Cerebellar cortex (tissue), 1 donor: ENCODE measurements at regions not wholly inside any gene's neighbourhood (a gene's known extent, or its start where the extent isn't known, plus 50 kb on each side); places are given as distances from the start of the nearest gene placed in this dataset.
"Not testable (repeated sequence)": the region's sequence is repeated elsewhere in the genome, so short reads cannot be mapped to it uniquely, and the experiment has no call there.

Experiments
- DNase-seq: peaks from one replicate; pipeline ENCODE4 v3.0.0-alpha.2; 2015; ENCODE audit warnings: low spot score

DNA sequence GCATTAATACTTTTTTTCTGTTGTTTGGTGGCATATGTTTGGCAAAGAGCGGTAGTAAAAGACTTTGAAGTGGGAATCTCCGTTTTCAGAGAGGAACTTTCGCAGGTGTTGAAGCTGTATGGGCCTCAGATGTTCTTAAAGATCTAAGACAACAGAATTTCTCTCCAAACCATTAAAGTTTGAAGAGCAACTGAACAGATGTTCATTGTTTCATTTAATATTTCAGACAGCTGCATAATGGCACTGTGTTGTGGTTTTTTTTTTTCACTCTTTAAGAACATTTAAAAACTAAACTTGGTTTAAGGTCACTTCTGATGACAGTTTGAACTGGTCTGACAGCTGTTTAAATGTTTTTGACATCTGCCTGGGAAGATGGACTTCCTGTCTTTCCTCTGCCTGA is 882.7 kb upstream of the PCDH10 start:
- no peak for DNase-seq

DNA sequence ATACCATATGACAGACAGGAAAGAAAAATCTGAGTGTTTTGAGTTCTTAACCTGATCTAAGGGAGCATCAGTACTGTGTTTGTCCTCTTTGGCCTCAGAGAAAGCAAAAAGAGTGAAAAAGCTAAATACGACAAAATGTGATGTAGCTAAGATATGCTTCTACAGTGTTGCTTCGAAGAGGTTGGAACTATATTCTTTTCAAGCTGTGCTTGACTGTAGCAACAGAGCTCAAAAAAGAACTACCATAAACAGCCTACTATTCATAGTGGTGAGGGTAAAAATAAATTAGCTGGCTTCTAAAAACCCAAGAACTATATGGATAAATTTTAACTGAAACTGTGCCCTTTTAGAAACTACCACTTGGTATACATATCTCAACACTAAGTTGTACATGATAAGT is 881.8 kb upstream of the PCDH10 start:
- no peak for DNase-seq

DNA sequence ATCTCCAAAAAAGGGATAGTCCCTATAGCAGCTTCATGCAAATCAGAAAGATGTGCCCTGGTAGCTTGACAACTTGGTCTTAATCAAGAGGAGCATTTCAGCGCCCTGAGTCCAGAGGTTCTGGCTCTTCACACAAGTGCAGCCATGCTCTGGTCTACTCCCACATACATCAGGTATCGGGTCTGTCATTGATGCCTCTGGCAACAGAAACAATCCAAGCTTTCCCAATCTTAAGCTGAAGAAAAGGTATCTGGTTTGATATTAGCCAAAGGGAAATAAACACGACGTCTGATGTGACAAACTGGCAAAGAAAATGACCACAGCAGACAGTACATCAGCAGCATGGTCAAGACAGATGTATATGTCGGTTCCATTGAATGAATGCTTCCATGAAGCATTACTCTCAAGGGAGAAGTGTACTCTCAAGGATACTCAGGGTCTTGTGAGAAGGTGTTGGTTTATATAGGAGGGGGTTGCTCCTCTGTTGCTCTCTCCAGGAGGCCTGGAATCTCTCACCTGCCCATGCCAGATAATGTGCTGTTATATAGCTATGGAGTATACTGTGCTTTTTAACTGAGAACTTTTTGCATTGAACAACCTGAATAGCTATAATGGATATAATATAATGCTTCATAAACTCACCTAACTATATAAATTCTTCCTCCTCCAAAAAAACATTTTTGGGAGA is 879.6 kb upstream of the PCDH10 start:
- DNase-seq: no peak

DNA sequence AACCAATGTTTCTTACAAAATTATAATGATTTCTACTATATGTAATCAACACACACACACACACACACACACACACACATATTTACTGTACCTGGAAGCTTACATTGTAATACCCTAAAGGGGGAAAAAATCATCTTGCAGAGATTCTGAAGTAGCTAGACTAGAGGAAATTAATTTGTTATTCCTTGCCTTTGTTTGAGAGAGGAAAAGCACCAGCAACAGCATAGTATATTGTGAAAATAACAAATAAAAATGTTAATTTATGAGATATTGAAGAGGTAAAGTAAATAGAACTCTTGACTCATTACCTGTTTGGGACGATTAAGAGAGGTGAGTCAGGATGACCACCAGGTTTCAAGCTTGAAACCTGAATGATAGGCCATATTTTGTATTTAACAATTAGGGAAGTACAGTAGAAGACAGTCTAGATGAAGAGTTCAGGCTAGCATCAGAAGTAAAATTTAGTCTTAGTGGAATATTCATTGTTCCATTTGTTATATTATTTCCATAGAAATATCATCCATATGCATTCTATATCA is 873.4 kb upstream of the PCDH10 start:
- no peak for DNase-seq

DNA sequence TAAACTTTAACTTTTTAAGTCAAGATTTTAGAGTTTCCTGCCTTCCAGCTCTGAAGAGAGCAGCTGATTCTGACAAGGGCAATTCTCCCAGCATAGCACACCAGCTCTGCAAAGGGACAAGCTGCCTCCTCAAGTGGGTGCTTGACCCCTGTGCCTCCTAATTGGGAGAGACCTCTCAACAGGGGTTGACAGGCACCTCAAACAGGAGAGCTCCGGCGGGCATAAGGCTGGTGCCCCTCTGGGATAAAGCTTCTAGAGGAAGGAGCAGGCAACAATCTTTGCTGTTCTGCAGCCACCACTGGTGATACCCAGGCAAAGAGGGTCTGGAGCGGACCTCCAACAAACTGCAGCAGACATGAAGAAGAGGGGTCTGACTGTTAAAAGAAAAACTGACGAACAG is 872.9 kb upstream of the PCDH10 start:
- no peak for DNase-seq

DNA sequence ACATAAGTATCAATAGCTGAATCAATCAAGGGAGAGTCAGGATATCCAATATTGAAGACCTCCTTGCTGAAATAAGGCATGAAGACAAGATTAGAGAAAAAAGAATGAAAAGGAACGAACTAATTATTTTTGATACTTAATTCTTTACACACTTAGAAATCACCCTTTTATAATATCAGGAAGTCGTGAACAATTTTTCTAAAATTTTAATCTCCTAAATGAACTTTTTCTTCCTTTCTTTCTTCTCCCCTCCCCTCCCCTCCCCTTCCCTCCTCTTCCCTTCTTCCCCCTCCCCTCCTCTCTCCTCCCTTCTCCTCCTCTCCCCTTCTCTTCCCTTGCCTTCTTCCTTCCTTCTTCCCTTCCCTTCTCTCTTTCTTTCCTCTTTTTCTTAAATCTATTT is 872.1 kb upstream of the PCDH10 start:
- DNase-seq: no peak

DNA sequence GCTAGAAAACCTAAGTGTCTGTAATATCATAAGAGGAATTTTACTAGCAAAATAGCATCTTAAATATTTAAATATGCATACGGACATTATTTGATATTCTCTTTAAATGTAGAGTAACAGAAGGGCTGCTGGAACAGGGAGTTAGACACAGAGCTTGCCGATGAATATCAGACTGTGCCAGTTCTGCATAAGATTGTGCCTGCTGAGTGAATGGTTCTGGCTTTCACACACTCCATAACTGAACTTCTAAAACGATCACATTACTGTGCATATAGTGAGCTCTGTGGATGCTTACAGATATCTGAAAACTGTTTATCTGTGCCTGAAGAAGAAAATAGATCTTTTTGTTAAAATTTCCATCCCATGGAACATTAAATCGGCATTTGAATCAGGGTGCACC is 867.4 kb upstream of the PCDH10 start:
- no peak for DNase-seq

DNA sequence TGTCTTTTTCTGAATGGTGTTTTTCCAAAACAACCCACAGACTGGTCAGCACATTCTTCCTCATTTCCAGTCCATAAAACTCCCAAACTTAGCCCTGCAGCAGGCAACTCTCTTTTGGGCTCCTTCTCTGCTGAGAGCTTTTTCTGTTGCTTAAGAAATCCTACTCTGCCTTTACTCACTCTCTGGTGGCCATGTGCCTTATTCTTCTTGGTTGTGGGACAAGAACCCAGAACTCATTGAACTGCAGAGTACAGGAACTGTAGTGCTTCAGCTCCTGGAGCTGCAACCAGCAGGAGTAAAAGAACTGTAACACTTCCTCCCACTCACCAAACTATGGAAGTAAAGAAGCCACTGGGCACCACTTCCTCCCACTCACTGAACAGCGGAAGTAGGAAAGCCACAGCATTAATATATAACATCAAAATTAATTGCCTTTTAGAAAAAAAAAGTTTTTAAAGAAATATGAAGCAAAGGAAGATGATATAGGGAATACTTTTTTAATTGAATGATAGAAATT is 864.1 kb upstream of the PCDH10 start:
- no peak for DNase-seq

DNA sequence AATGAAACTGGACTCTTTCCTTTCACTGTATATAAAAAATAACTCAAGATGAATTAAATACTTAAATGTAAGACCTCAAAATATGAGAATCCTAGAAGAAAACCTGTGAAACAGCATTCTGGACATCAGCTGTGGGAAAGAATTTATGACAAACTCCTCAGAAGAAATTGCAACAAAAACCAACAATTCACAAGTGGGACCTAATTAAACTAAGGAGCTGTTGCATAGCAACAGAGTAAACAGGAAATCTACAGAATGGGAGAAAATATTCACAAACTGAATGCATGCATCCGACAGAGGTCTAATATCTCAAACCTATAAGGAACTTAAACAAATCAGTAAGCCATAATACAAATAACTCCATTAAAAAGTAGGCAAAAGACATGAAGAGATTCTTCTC is 851.7 kb upstream of the PCDH10 start:
- no peak for DNase-seq

DNA sequence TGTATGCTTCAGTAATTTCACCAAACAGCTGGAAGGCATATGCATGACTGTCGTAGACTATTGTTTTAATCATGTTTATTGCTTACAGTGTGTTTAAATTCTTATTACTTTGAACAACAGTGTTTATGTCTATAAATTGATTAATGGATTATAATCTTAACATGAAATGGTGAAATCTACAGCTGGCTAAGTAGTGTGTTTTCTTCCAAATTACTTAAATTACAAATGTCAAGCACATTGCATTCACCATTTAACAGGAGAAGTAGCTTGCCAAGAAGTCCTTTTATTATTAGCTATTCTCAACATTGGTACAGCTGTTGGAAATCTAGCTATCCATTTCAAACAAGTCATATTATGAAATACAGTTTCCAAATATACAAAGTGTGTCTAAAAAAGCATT is 849.3 kb upstream of the PCDH10 start:
- DNase-seq: no peak

DNA sequence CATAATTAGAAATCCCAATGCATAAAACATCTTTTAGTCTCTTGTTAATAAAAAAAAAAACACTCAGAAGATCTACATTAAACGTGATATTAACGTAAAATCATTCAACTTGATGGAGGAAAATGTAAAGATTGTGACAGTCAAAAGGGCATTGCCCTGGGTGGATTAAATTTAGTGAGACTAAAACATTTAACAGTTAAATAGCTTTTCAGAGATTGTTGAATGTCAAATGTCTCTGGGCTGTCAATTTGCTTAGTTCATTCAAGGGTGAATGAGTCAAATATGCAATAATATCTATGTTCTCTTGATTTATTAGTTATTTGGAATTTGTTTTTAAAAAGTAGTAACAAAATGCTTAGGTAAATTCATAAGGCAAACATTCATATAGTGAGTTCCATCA is 836.6 kb upstream of the PCDH10 start:
- no peak for DNase-seq

DNA sequence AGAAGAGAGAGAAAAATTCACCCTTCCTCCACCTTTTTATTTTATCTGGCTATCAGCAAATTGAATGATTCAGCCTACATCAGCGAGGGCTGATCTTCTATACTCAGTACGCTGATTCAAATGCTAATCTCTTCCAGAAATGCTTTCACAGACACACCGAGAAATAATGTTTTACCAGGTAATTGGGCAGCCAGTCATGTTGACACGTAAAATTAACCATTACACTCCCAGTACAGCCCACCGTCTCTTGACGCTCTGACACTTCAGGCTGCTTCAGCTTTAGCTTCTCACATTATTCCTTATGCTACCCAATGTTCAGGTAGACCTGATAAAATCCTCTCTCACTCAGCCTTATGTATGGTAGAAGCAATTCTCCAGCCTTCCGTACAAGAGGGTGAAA is 835.2 kb upstream of the PCDH10 start:
- DNase-seq: no peak

DNA sequence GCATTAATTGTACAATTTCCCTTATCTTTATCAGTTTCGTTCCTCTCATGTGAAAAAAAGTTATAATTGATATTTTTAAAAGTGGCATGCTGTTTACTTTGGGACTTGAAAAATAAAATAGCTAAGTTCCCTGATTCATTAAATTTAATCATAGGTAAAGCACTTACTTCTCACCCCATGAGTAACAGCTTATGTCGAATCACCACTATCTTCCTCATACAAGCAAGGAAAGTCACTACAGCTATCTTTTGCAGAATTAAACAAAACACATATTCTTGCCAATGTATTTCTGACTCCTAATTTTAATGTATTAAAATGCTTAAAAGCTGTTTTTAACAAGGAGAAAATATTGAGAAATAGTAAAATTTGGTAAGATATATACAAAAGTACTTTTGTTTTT is 832.4 kb upstream of the PCDH10 start:
- no peak for DNase-seq

DNA sequence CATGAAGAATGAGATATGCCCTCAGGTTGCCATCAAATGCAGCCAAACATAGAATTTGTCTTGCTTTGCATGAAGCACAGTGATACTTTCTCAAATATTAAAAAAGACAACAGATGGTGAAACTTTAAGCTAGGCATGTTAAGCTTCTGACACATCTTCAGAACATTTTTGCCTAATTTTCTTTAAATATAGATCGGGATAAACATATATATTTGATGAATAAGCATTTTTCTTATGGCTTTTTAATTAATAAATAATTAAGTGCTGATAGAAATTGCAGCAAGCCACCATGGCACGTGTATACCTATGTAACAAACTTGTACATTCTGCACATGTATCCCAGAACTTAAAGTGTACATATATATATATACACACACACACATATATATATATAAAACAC is 831.2 kb upstream of the PCDH10 start:
- DNase-seq: no peak

DNA sequence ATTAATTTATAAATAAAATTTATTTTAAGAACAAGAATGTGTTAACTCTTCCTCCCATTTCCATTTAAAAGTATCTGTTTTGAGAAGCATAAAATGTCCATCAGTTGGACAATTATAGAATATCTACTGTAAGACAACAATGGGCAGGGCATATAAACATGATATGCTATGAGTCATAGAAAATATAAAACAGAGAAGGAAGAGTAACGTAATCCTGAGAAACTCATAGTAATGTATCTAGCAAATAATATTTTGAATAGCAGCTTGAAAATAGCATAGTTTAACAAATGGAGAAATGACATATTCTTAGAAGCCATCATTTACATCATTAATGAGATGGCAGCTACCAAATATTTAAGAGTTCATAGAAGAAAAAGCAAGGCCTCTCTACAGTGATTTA is 820.3 kb upstream of the PCDH10 start:
- DNase-seq: no peak

DNA sequence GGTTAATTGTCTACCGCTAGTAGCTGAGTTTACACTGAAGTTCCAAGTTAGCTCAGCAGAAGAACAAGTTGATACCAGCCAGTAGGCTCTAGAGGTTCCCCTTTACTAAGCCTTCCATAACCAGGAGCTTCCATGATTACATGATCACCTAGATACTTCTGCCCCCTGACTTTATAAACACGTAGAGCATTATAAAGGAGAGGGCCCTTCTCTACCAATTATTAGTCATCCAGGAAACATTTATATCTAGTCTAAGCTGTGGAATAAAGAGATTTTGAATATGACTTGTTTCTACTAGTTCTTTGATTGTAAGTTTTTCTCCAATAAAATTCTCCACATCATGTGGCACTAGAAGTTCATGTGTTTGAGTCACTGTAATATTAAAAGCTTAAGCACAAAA is 818.1 kb upstream of the PCDH10 start:
- no peak for DNase-seq

DNA sequence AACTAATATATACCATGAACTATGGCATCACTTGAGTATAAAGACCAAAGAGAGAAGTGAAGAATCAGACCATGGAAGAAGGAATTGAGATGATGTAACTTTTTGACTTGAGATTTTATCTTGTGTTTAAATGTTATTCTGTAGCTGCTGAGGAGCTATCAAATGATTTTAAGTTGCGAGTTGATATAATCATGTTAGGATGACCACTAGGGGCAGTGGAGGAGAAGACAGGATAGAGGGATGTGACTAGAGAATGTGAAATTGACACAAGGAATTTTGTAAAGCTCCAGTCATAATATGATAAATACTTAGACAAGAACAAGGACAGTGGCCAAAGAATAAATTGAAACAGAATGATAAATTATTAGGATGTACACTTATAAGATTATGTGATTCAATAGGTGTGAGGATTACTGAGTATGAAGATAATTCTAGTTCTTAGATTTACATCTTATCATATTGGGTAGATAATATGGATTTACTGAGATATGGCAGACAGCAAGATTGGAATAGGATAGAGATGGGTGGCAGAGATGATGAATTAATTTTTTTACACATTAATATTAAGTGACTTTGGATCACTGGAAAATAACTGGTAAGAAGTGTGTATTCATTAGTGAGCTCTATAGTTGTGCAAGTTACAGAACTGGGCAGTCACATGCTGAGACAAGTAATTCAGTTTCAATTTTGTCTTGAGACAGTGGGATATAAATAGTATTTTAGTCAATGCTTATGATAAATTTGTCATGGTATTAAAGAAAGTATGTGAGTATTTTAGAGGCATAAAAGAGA is 816.0 kb upstream of the PCDH10 start:
- no peak for DNase-seq

DNA sequence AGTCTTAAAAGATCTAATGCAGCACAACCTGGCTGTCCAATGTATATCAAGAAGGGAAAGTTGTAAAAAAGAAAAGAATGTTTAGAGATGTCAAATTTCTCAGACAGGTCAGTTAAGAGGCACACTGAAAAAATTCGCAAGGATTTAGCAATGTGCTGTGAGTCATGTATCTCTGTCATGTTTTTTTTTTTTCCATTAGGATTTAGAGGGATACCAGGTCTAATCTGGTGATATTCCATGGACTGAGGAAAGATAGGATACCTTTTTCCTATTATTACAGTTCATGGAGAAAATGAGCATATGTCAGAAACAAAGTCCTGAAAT is 815.4 kb upstream of the PCDH10 start:
- DNase-seq: no peak

DNA sequence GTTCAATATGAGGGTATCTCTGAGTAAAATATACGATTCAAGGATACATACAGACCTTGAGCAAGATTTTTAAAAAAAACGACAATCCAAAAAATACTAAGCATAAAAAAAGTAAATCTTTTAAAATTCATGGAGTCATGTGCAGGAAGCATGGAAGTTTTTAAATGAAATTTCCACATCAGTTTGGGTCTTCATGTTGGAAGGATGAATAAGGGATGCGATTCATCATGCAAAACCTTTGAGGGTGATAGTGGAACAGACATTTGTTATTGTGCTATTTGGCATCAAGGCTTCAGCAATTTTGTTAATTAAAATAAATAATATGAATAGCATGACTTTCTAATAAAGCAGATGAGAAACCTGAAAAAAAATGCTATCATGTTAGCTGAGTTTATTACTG is 815.0 kb upstream of the PCDH10 start:
- no peak for DNase-seq

DNA sequence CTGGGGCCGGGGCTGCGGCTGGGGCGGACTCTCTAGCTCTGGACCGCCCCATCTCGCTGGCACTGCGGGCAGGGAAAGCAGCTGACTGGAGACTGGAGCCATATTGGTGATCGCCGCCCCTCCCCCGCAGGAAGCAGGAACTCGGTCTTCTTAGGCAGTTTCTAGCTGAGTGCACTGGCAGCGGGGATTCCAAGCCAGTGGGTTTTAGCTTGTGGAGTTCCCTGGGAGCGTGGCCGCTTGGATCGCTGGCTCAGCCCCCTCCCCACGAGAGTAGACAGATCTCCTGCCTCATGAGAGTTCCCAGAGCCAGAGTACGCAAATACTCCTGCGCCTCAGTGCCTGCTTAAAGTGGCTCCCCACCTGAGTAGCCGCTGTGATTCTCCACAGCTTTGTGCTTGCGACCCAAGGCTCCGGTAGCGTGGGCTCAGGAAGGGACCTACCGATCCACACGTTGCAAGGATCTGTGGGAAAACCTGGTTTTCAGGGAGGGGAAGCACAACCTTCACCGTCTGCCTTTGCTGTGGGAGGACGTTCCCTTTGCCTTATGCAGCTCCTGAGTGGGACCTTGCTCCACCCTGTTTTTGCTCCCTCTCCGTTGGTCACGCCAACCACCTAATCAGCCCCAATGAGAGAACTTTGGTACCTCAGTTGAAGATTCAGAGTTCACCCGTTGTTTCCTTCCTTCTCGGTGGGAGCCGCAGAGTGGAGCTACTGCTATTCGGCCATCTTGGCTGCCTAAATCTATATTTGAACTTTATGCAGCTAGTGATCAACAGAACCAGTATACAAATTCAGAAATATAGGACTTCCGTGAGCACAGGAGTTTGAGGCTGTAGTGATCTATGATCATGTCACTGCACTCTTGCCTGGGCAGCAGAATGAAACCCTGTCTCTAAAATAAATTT is 803.9 kb upstream of the PCDH10 start:
- no peak for DNase-seq

DNA sequence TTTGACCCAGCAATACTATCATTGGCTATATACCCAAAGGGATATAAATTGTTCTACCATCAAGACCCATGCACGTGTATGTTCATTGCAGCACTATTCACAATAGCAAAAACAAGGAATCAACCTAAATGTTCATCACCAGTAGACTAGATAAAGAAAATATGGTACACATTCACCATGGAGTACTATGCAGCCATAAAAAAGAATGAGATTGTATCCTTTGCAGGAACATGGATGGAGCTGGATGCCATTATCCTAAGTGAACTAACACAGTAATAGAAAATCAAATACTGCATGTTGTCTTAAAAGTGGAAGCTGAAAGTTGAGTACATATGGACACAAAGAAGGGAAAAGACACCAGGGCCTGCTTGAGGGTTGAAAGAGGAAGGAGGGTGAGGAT is 803.1 kb upstream of the PCDH10 start:
- no peak for DNase-seq

DNA sequence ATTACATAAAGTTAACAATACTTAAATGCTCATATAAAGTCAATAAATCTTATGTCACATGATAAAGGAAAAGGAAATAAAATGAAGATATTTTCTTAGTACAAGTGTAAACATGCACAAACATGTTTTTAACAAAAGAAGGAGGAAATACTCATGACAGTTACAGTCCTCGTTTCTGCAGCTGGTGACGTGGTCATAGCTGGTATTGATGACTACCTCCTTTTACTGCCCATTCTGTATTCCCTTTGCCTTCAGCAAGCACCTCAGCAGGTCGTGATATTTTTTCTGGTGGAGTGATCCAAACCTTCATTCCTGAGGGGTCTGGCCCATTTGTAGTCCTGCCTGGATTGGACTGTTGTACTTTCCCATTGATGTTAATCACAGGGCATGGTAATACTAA is 797.5 kb upstream of the PCDH10 start:
- not testable (repeated sequence) for DNase-seq

DNA sequence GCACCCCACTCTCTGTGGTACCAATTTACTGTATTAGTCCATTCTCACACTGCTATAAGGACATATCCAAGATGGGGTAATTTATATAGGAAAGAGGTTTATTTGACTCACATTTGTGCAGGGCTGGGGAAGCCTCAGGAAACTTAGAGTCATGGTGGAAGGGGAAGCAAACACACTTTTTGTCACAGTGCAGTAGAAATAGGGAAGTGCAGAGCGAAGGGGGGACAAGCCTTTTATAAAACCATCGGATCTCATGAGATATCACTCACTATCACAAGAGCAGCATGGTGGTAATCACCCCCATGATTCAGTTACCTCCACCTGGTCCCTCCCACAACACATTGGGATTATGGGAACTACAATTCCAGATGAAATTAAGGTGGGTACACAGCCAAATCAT is 766.9 kb upstream of the PCDH10 start:
- DNase-seq: no peak
